ENCODE measurements at regions not wholly inside any gene's neighbourhood (a gene's known extent, or its start where the extent isn't known, plus 50 kb on each side); places are given as distances from the start of the nearest gene placed in this dataset.

DNA sequence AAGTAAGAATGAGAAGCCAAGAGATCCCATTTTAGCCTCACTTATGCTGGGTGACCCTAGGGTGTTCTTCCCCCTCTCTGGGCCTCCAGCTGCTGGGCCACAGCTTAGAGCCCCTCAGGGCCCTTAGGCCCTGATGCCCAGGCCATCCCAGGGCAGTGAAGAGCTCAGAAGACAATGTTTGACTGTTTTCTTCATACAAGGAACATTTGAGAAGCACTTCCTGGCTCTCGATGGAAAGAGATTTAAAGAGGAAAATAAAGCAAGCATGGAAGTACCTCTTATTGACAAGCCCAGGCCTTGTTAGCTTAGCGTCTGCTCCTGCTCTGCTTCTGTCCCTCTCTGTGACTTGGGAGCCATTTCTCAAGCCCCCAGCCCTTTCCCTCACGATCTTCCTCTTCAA is 165.9 kb upstream of the SMIM23 start:
- no peak overlapping the region for H2BK15ac ChIP-seq (replicated peaks; ENCODE audit: low read depth)
- no CpG with 5 or more reads among the region's 3 CpGs for WGBS (ENCODE audit: extremely low coverage, insufficient coverage, low lambda C conversion rate)
- H3K27ac ChIP-seq (ENCODE audit: low read depth, low read length), result no peak overlapping the region
- no peaks in the 10 kb centered on the region for H3K79me2 ChIP-seq (ENCODE audit: control insufficient read depth, insufficient read depth, low read length)
- H3K18ac ChIP-seq (ENCODE audit: low read length), result no peak overlapping the region
- H3K4ac ChIP-seq (ENCODE audit: low read depth, low read length), result no peak overlapping the region
- H2AK5ac ChIP-seq (ENCODE audit: low read length), result no peak overlapping the region
- H3K27me3 ChIP-seq (ENCODE audit: insufficient read depth, low read length, poor library complexity), result no peaks in the 10 kb centered on the region
- H3K4me3 ChIP-seq (ENCODE audit: low read length), result no peak overlapping the region
- H4K8ac ChIP-seq (ENCODE audit: low read depth, low read length), result no peak overlapping the region
- DNase-seq, result no peak
- H3K4me1 ChIP-seq (ENCODE audit: control insufficient read depth, low read depth, low read length), result peaks cover 6% of the 10 kb centered on the region
- no peaks in the 10 kb centered on the region for H3K79me1 ChIP-seq (ENCODE audit: low read length)
- no peak overlapping the region for H2BK120ac ChIP-seq (ENCODE audit: low read depth, low read length)
- H3K9ac ChIP-seq (ENCODE audit: low read length), result no peak overlapping the region
- no peak overlapping the region for H3K56ac ChIP-seq (ENCODE audit: low read length)
- H3K36me3 ChIP-seq (ENCODE audit: control insufficient read depth, insufficient read depth, low read length), result no peaks in the 10 kb centered on the region
- H3K4me2 ChIP-seq (ENCODE audit: low read length), result no peak overlapping the region
- no peak overlapping the region for H3K23ac ChIP-seq (ENCODE audit: low read length)
- no peak overlapping the region for H2BK5ac ChIP-seq (ENCODE audit: low read length)
- H4K5ac ChIP-seq (ENCODE audit: low read length), result no peak overlapping the region

DNA sequence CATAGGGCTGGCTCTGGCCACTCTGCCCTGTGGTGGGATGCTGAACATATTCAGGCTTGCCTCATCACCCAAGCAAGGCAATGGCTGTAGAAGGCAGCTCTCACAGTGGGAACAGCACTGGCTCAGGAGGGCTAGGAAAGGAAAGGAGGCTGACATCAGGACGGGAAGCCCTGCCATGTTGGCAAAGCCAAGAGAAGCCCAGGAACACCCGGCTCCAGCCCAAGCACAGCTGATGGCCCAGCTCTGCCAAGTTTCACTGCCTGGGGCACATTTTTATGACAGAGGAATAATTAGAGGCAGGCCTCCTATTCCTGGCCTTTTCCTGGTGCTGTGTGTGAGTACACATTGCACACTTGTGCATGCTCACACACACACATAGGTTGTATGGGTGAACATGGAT is 163.6 kb upstream of the SMIM23 start:
- Histone ChIP-seq H3K9ac (ENCODE audit: low read length) (no peak overlapping the region), H3K79me1 (ENCODE audit: low read length) (no peaks in the 10 kb centered on the region), H3K36me3 (ENCODE audit: control insufficient read depth, insufficient read depth, low read length) (no peaks in the 10 kb centered on the region), H2AK5ac (ENCODE audit: low read length) (no peak overlapping the region), H3K23ac (ENCODE audit: low read length) (no peak overlapping the region), H3K56ac (ENCODE audit: low read length) (no peak overlapping the region), H3K4me2 (ENCODE audit: low read length) (no peak overlapping the region), H3K79me2 (ENCODE audit: control insufficient read depth, insufficient read depth, low read length) (no peaks in the 10 kb centered on the region), H4K8ac (ENCODE audit: low read depth, low read length) (no peak overlapping the region), H3K4ac (ENCODE audit: low read depth, low read length) (no peak overlapping the region), H3K4me3 (ENCODE audit: low read length) (no peak overlapping the region), H3K18ac (ENCODE audit: low read length) (no peak overlapping the region), H3K27ac (ENCODE audit: low read depth, low read length) (no peak overlapping the region), H2BK5ac (ENCODE audit: low read length) (no peak overlapping the region), H2BK15ac (replicated peaks; ENCODE audit: low read depth) (no peak overlapping the region), H3K4me1 (ENCODE audit: control insufficient read depth, low read depth, low read length) (peaks cover 4% of the 10 kb centered on the region), H2BK120ac (ENCODE audit: low read depth, low read length) (no peak overlapping the region), H3K27me3 (ENCODE audit: insufficient read depth, low read length, poor library complexity) (no peaks in the 10 kb centered on the region), H4K5ac (ENCODE audit: low read length) (no peak overlapping the region)
- no peak for DNase-seq
- no CpG with 5 or more reads among the region's 2 CpGs for WGBS (ENCODE audit: extremely low coverage, insufficient coverage, low lambda C conversion rate)

DNA sequence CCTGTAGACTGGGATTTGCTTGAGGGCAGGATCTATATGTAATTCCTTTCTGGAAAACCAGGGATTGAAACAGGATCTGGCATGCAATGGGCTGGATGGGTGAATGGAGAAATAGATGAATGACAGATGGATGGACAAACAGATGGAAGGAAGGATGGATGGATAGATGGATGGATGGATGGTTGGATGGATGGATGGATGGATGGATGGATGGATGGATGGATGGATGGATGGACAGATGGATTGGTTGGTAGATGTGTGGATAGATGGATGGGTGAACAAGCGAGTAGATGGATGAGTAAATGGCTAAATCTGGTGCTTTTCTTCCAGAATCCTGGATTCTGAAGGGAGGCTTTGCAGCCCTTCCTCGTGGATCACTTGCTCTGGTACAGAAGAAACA is 162.5 kb upstream of the SMIM23 start:
- no peak overlapping the region for H3K9ac ChIP-seq (ENCODE audit: low read length)
- H3K27me3 ChIP-seq (ENCODE audit: insufficient read depth, low read length, poor library complexity), result no peaks in the 10 kb centered on the region
- H2BK15ac ChIP-seq (replicated peaks; ENCODE audit: low read depth), result no peak overlapping the region
- no peak overlapping the region for H3K4me3 ChIP-seq (ENCODE audit: low read length)
- H3K23ac ChIP-seq (ENCODE audit: low read length), result no peak overlapping the region
- H3K4me2 ChIP-seq (ENCODE audit: low read length), result no peak overlapping the region
- no peak overlapping the region for H2BK5ac ChIP-seq (ENCODE audit: low read length)
- H3K79me1 ChIP-seq (ENCODE audit: low read length), result no peaks in the 10 kb centered on the region
- no peak overlapping the region for H2BK120ac ChIP-seq (ENCODE audit: low read depth, low read length)
- H3K36me3 ChIP-seq (ENCODE audit: control insufficient read depth, insufficient read depth, low read length), result no peaks in the 10 kb centered on the region
- H4K8ac ChIP-seq (ENCODE audit: low read depth, low read length), result no peak overlapping the region
- H4K5ac ChIP-seq (ENCODE audit: low read length), result no peak overlapping the region
- H3K18ac ChIP-seq (ENCODE audit: low read length), result no peak overlapping the region
- H3K4me1 ChIP-seq (ENCODE audit: control insufficient read depth, low read depth, low read length), result peaks cover 4% of the 10 kb centered on the region
- peak overlapping the region; percentile 76 for H3K56ac ChIP-seq (ENCODE audit: low read length)
- H3K4ac ChIP-seq (ENCODE audit: low read depth, low read length), result no peak overlapping the region
- H3K27ac ChIP-seq (ENCODE audit: low read depth, low read length), result no peak overlapping the region
- WGBS (ENCODE audit: extremely low coverage, insufficient coverage, low lambda C conversion rate), result no CpG with 5 or more reads among the region's 2 CpGs
- no peak for DNase-seq
- no peaks in the 10 kb centered on the region for H3K79me2 ChIP-seq (ENCODE audit: control insufficient read depth, insufficient read depth, low read length)
- H2AK5ac ChIP-seq (ENCODE audit: low read length), result no peak overlapping the region

DNA sequence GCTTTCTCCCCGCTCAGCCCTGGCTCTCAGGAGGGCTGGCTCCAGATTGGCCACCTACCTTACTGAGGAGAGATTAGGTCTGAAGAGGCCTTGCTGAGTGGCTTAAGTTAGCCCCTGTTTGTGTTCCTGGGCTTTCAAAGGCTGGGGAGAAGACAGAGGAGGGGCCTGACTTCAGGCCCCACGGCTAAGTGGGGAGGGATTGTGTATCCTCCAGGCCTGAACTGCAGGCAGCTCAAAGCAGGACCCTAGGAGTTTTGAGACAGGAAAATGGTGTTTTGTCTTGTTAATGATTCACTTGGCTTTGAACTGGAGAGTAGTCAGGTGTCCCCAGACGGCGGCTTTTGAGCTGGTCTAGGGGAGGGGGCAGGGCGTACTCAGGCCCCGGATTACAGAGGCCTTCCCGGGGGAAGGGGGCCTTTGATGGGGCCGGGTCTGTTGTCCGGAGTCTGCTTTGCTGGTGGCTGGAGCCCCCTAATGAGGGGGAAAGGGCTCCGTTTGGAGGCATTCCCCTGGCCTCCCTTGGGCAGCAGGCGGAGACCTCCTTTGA is 162.0 kb upstream of the SMIM23 start:
- H3K27me3 ChIP-seq (ENCODE audit: insufficient read depth, low read length, poor library complexity), result no peaks in the 10 kb centered on the region

DNA sequence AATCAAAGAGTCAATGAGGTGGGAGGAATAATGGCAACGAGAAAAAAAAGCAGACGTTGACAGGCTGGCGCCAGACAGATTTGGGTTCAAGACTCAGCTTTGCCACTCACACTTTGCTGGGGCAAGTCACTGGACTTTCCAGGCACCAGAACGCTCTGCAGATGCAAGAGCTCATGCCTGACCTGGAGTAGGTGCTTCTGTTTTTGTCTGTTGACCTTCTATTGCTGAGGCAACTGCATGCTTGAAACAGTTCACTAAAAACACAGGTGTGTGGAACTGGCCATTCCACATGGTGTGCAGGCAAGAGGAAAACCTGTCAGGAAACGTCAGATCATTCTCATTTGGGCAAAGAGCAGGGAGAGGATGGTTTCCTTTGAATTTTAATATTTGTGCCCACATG is 161.2 kb upstream of the SMIM23 start:
- no peak overlapping the region for H3K4ac ChIP-seq (ENCODE audit: low read depth, low read length)
- H2AK5ac ChIP-seq (ENCODE audit: low read length), result no peak overlapping the region
- no peak overlapping the region for H2BK5ac ChIP-seq (ENCODE audit: low read length)
- H3K9ac ChIP-seq (ENCODE audit: low read length), result no peak overlapping the region
- H3K79me1 ChIP-seq (ENCODE audit: low read length), result no peaks in the 10 kb centered on the region
- DNase-seq, result no peak
- no peak overlapping the region for H3K23ac ChIP-seq (ENCODE audit: low read length)
- H3K4me3 ChIP-seq (ENCODE audit: low read length), result no peak overlapping the region
- H3K4me2 ChIP-seq (ENCODE audit: low read length), result no peak overlapping the region
- H2BK15ac ChIP-seq (replicated peaks; ENCODE audit: low read depth), result no peak overlapping the region
- no peak overlapping the region for H3K18ac ChIP-seq (ENCODE audit: low read length)
- H3K79me2 ChIP-seq (ENCODE audit: control insufficient read depth, insufficient read depth, low read length), result no peaks in the 10 kb centered on the region
- no CpG with 5 or more reads among the region's 5 CpGs for WGBS (ENCODE audit: extremely low coverage, insufficient coverage, low lambda C conversion rate)
- no peak overlapping the region for H3K56ac ChIP-seq (ENCODE audit: low read length)
- no peak overlapping the region for H3K27ac ChIP-seq (ENCODE audit: low read depth, low read length)
- H4K5ac ChIP-seq (ENCODE audit: low read length), result no peak overlapping the region
- H4K8ac ChIP-seq (ENCODE audit: low read depth, low read length), result no peak overlapping the region
- no peaks in the 10 kb centered on the region for H3K36me3 ChIP-seq (ENCODE audit: control insufficient read depth, insufficient read depth, low read length)
- H3K4me1 ChIP-seq (ENCODE audit: control insufficient read depth, low read depth, low read length), result peaks cover 4% of the 10 kb centered on the region
- H3K27me3 ChIP-seq (ENCODE audit: insufficient read depth, low read length, poor library complexity), result no peaks in the 10 kb centered on the region
- H2BK120ac ChIP-seq (ENCODE audit: low read depth, low read length), result no peak overlapping the region

More for the DNA sequence above, 162.0 kb upstream of the SMIM23 start:
- no peak overlapping the region for H3K18ac ChIP-seq (ENCODE audit: low read length)
- H3K36me3 ChIP-seq (ENCODE audit: control insufficient read depth, insufficient read depth, low read length), result no peaks in the 10 kb centered on the region
- no peak overlapping the region for H2BK120ac ChIP-seq (ENCODE audit: low read depth, low read length)
- peak overlapping the region; percentile 76 for H3K56ac ChIP-seq (ENCODE audit: low read length)
- H3K4me2 ChIP-seq (ENCODE audit: low read length), result no peak overlapping the region
- H2AK5ac ChIP-seq (ENCODE audit: low read length), result no peak overlapping the region
- no peaks in the 10 kb centered on the region for H3K79me2 ChIP-seq (ENCODE audit: control insufficient read depth, insufficient read depth, low read length)
- no peak overlapping the region for H4K5ac ChIP-seq (ENCODE audit: low read length)
- H2BK15ac ChIP-seq (replicated peaks; ENCODE audit: low read depth), result no peak overlapping the region
- peak overlapping the region; percentile 34 for H3K9ac ChIP-seq (ENCODE audit: low read length)
- no peak overlapping the region for H3K27ac ChIP-seq (ENCODE audit: low read depth, low read length)
- H3K4ac ChIP-seq (ENCODE audit: low read depth, low read length), result no peak overlapping the region
- H3K4me1 ChIP-seq (ENCODE audit: control insufficient read depth, low read depth, low read length), result peaks cover 4% of the 10 kb centered on the region
- H3K23ac ChIP-seq (ENCODE audit: low read length), result no peak overlapping the region
- peak; percentile 88 for DNase-seq
- H3K79me1 ChIP-seq (ENCODE audit: low read length), result no peaks in the 10 kb centered on the region
- H2BK5ac ChIP-seq (ENCODE audit: low read length), result no peak overlapping the region
- WGBS (ENCODE audit: extremely low coverage, insufficient coverage, low lambda C conversion rate), result no CpG with 5 or more reads among the region's 11 CpGs
- H3K4me3 ChIP-seq (ENCODE audit: low read length), result no peak overlapping the region
- no peak overlapping the region for H4K8ac ChIP-seq (ENCODE audit: low read depth, low read length)

DNA sequence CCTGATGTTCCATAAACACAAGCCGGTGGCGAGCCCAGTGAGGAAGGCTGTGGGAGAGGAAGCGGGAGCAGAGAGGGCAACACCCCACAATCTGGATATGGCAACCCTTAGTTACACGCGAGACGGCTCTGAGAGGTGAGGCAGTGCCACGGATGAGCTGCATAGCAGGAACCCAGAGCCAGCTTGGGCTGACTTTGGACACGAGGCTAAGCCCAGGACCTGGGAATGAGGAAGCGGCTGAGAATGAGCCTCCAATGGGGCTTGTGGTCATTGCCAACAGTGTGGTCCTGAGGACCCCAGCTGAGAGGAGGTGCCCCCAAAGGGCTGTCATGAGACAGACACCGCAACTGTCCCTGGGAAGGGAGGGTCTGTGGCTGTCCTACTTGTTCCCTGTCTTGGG is 160.0 kb upstream of the SMIM23 start:
- no peak overlapping the region for H3K56ac ChIP-seq (ENCODE audit: low read length)
- H2AK5ac ChIP-seq (ENCODE audit: low read length), result no peak overlapping the region
- no peaks in the 10 kb centered on the region for H3K79me2 ChIP-seq (ENCODE audit: control insufficient read depth, insufficient read depth, low read length)
- no peak overlapping the region for H4K5ac ChIP-seq (ENCODE audit: low read length)
- H3K27ac ChIP-seq (ENCODE audit: low read depth, low read length), result no peak overlapping the region
- H3K4me1 ChIP-seq (ENCODE audit: control insufficient read depth, low read depth, low read length), result peaks cover 4% of the 10 kb centered on the region
- H3K23ac ChIP-seq (ENCODE audit: low read length), result no peak overlapping the region
- no peaks in the 10 kb centered on the region for H3K27me3 ChIP-seq (ENCODE audit: insufficient read depth, low read length, poor library complexity)
- H3K4me3 ChIP-seq (ENCODE audit: low read length), result no peak overlapping the region
- H3K9ac ChIP-seq (ENCODE audit: low read length), result no peak overlapping the region
- no peaks in the 10 kb centered on the region for H3K79me1 ChIP-seq (ENCODE audit: low read length)
- H2BK5ac ChIP-seq (ENCODE audit: low read length), result no peak overlapping the region
- H3K4me2 ChIP-seq (ENCODE audit: low read length), result no peak overlapping the region
- H2BK120ac ChIP-seq (ENCODE audit: low read depth, low read length), result no peak overlapping the region
- no CpG with 5 or more reads among the region's 10 CpGs for WGBS (ENCODE audit: extremely low coverage, insufficient coverage, low lambda C conversion rate)
- no peak overlapping the region for H3K18ac ChIP-seq (ENCODE audit: low read length)
- no peak overlapping the region for H3K4ac ChIP-seq (ENCODE audit: low read depth, low read length)
- no peak for DNase-seq
- no peaks in the 10 kb centered on the region for H3K36me3 ChIP-seq (ENCODE audit: control insufficient read depth, insufficient read depth, low read length)
- H4K8ac ChIP-seq (ENCODE audit: low read depth, low read length), result no peak overlapping the region
- no peak overlapping the region for H2BK15ac ChIP-seq (replicated peaks; ENCODE audit: low read depth)

Measured in mesendoderm (in vitro differentiated cells).